ENCODE measurements at regions not wholly inside any gene's neighbourhood (a gene's known extent, or its start where the extent isn't known, plus 50 kb on each side); places are given as distances from the start of the nearest gene placed in this dataset.

GRCh38 chr20:52612046-52612632 lies 360.0 kb upstream of the TSHZ2 start:
- TF ChIP-seq EP300 (IDR thresholded peaks at IDR 0.05; ENCODE audit: low read depth), result no peak
- TF ChIP-seq POLR2A (IDR thresholded peaks at IDR 0.05), result no peak
- TF ChIP-seq CTCF (IDR thresholded peaks at IDR 0.05), result no peak
- TF ChIP-seq POLR2AphosphoS5 (IDR thresholded peaks at IDR 0.05), result no peak
